ENCODE measurements at regions not wholly inside any gene's neighbourhood (a gene's known extent, or its start where the extent isn't known, plus 50 kb on each side); places are given as distances from the start of the nearest gene placed in this dataset.
"Not testable (repeated sequence)": the region's sequence is repeated elsewhere in the genome, so short reads cannot be mapped to it uniquely, and the experiment has no call there.

DNA sequence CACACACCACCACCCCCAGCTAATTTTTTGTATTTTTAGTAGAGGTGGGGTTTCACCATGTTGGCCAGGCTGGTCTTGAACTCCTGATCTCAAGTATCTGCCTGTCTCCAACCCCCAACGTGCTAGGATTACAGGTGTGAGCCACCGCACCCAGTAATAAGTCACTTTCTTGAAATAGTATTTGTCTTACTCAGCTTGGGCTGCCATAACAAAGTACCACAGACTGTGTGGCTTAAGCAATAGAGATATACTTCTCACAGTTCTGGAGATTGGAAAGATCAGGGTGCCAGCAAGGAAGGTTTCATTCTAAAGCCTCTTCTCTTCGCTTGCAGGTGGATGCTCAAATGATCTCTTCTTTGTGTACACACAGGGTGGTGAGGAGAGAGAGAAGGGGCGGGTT, 99.8 kb downstream of the ARRDC3 start:
- no peak for DNase-seq

DNA sequence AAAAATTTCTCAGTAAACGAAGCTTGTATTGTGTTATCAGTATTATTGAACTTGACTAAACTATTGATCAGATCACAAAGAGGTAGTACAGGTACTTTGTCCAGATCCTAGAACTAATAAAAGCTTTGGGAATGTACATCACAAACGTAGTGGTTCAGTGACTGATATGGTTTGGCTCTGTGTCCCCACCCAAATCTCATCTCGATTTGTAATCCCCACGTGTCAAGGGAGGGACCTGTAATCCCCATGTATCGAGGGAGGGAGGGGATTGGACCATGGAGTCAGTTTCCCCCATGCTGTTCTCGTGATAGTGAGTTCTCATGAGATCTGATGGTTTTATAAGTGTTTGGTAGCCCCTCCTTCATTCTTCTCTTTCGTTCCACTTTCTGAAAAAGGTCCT, 100.9 kb downstream of the ARRDC3 start:
- DNase-seq: no peak

DNA sequence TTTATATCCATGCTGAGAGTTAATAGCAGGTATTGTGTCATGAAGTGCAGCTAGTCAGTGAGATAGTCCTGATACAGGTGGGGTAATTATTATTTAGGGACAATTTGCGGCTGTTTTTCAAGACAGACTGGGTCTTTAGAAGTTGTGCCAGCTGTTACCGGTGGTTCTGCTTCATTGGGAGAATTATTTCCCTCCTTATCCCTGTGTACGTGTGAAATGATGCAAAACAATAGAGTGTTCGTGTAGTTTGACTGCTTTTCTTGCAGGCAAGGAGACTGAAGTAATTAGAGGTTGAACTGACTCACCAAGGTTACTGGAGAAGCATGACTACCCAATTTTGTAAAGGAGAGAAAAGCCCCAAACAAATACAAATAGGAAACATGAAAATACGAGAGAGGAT, 101.7 kb downstream of the ARRDC3 start:
- no peak for DNase-seq

DNA sequence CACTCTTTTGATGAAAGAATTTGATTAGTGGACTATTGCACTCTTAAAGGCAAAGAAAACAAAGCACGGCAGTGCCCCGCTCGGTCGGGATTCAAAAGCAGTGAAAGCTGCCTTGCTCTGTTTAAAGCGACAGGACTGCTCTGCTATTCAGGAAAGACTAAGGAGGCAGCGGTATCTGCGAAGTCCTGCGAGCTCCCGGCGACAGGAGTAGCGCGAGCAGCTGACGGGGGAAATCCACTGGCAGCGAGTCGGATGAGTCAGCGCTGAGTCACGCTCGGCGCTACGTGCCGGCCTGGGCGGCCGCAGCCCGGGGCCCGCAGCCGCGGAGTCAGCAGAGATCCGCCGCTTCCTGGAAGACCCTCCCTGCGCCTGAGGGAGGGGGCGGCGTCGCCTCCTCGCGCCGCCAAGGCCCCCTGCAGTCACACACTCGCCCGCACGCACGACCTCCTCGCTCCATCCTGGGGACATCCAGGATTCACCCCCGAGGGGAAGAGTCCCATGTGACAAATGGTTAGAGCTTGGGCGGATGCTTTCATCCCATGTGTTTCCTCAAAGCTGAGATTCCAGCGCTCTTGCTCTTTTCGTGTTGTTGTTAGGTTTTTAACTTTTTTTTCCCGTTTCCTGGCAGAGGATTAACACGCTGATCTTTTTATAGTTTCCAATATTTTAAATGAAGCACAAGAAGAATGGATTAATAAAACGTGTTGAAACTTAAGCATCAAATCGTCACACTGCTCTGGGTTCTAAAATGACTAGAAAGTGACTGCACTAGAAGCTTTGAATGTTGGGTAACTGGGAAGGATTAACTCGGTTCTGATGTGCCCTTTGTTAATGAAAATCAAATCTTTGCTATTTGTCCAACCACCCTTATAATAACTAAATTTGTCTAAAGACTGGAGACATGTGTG, 102.5 kb downstream of the ARRDC3 start:
- peak; percentile 78 for DNase-seq

DNA sequence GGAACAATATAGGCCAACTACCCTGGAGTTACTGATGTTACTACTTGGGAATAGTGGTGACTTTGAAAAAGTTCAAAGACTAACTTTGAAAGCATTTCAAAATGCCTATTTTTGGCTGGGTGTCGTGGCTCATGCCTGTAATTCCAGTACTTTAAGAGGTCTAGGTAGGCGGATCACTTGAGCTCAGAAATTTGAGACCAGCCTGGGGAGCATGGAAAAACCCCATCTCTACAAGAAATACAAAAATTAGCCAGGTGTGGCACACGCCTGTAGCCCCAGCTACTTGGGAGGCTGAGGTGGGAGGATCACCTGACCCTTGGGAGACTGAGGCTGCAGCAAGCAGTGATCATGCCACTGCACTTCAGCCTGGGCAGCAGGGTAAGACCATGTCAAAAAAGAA, 105.3 kb downstream of the ARRDC3 start:
- no peak for DNase-seq

DNA sequence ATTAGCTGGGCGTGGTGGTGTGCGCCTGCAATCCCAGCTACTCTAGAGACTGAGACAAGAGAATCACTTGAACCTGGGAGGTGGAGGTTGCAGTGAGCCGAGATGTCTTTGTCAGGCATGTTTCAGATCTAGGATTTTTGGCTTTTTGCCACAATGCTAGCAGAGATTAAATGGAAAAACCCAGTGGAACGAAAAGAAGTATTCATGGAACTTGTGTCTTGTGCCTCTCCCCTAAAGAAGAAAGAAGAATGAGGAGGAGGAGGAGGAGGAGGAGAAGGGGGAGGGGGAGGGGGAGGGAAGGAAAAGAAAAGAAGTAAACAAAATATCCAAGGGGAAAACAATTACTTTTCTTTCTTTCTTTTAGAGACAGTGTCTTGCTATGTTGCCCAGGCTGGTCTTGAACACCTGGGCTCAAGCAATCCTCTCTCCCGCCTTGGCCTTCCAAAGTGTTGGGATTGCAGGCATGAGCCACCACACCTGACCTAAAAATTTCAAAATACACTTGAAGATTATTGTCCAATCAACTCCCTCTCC, 106.0 kb downstream of the ARRDC3 start:
- no peak for DNase-seq

DNA sequence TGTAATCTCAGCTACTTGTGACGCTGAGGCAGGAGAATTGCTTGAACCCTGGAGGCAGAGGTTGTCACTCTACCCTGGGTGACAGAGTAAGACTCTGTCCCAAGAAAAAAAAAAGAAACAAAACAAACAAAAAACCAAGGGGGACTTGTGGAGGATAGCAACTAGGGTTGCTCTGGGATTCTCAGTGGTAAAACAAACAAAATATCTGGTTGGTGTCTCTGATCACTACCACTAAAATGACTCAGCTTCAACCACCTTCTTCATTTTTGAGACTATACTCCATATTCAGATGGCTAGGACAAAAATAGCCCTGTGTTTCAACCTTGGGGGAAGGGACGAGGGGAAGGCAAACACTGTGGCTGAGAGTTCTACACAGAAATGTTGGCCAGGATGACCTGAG, 110.3 kb downstream of the ARRDC3 start:
- DNase-seq: no peak

DNA sequence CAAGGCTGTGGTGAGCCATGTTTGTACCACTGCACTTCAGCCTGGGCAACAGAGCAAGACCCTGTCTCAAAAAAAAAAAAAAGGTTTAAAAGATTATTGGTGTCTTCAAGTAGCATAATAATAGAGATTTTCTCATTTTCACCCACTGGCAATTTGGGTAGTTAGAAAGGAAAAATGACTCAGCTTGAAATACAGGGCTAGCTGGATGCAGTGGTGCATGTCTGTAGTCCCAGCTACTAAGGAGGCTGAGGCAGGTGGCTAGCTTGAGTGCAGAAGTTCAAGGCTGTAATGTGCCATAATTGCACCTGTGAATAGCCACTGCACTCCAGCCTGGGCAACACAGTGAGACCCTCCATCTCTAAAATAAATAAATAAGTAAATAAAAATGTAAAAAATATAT, 111.1 kb downstream of the ARRDC3 start:
- DNase-seq: no peak

DNA sequence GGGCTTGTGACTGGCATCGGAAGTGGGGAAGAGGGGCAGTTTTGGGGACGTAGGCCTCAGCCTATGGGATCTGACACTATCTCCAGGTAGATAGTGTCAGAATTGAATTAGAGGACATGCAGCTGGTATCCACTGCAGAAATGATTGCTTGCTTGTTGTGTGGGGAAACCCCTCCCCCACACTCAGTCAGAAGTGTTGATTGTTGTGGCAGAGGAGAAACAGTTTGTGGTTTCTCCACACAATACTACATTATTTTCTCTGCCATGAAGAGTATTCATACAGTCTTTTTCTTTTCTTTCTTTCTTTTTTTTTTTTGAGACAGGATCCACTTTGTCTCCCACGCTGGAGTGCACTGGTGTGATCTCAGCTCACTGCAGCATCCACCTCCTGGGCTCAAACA, 113.9 kb downstream of the ARRDC3 start:
- DNase-seq: no peak

DNA sequence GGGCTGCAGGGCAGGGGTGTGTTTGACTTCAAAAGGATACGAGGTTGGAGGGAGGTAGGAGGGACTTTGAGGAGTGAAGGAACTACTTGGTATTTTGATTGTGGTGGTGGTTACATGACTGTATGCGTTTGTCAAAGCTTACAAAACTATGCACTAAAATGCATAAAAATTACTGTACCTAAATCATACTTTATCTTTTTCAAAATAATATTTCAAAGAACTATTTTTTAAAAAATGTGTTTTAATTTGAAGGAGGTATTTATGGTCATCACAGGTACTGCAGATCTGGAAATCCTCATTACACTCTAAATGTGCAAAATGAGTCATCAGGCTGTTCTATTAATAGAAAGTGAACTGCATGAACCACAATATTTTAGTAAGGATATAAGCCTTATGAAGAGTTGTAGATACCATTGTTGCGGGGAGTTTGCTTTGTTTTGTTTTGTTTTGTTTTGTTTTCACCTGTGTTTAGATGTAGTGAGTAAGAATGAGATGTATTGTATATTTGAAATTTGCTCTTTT, 116.9 kb downstream of the ARRDC3 start:
- no peak for DNase-seq

DNA sequence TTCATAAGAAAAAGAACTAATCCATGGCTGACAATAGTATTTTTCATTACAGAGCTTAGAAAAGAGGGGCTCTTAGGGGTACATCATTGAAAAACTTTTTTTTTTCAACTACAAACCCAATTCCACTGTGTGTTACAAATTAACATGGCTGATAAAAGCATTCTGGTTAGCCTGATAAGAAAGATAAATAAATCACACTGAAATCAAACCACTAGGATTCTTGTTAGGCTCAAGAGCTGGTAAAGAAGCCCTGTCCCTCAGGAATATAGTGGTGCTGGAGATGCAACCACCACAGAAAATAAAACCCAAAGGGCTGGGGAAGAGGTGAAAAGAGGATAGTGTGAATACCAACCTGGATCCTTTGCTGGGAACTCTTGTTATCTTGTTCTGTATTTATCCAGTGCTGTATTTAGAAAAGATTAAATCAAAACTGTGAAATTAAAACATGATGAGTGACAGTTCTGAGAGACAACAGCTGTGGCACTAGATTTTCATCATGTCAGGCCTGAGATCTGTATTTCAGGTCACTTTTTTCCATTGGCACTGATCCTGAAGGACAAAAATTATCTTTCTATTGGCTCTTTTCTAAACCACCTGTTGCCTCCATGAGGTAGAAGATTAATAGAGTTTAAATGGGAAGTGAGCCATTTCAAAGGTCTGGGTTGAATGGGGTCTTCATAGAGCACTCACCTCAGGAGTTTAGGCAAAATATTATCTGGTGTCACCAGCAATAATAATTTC, 118.6 kb downstream of the ARRDC3 start:
- DNase-seq: no peak

DNA sequence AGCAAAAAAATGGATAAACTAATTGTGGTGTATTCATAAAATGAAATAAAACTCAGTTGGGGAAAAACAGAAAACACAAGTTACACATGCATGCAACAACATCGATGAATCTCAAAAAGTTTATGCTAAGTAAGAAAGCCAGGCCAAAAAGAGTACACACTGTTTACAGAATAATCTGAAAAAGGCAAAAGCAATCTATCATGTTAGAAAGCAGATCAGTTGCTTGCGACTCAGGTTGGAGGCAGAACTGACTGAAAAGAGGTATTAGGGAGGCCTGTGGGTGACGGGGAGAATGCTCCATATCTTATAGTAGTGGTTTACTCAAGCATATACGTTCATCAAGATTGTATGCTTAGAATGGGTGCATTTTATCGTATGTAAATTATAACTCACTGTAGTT, 119.2 kb downstream of the ARRDC3 start:
- no peak for DNase-seq

DNA sequence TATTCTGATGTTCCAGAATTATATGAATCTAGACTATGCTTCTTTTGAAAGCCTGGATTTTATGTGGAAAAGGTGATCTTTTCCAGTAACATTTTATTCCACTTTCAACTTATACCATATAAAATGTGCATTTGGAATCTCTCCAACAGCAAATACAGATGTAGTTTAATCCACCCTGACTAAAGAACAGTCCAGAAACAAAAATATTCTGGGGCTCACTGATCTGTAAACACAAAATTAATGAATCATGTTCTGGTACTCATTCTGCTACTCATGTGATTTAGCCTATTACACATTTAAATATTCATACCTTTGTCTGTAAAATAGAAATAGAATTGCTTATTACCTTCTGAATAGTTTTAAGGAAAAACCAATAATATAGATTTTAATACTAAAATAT, 125.8 kb downstream of the ARRDC3 start:
- DNase-seq: no peak

DNA sequence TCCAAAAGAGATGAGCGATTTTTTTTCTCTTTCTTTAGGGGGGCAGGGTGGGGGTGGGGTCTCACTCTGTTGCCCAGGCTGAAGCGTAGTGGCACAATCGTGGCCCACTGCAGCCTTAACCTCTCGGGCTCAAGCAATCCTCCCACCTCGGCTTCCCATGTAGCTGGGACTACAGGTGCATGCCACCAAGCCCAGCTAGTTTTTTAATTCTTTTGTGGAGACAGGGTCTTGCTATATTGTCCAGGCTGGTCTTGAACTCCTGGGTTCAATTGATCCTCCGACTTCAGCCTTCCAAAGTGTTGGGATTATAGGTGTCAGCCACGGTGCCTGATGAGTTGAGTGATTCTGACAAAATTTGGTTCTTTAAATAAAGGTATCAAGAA, 127.0 kb downstream of the ARRDC3 start:
- DNase-seq: no peak

DNA sequence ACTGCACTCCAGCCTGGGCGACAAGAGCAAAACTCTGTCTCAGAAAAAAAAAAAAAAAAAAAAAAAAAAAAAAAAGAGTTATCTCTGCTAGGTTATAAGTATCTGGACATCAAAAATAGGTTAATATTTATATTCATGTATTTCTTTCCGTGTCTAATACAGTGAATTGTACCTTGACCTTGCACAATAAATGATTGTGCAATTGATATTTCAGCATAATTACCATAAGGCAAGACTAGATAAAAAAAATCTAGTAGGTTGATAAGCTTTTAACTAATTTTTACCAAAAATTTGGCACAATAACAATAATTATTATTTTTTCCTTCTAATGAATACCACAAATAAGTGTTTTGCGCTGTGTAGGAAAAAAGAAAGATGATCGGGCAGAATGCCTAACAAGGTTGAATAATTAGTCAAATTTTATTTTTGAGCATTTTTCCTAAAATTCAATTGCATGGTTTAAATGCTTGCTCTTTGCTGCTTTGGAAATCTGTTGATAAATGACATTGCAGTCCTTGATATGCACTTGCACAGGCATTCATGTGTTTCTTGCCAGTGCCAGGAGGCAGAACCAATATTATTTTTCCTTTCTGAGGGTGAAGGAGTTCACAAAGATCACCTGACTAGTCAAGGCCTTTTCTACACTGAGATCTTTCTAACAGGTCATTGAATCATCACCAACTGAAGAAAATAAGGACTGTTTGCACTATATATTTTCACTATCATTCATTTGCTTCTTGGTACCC, 127.5 kb downstream of the ARRDC3 start:
- DNase-seq: no peak

DNA sequence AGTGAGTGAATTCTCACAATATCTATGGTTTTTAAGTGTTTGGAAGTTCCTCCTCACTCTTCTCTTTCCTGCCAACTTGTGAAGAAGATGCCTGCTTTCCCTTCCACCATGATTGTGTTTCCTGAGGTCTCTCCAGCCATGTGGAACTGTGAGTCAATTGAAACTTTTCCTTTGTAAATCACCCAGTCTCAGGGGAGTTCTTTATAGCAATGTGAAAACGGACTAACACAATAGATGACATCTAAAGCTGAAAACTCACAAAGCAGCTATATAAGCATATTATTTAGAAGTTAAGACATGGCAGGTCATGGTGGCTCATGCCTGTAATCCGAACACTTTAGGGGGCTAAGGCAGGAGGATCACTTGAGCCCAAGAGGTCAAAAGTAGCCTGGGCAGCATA, 130.2 kb downstream of the ARRDC3 start:
- DNase-seq: no peak

DNA sequence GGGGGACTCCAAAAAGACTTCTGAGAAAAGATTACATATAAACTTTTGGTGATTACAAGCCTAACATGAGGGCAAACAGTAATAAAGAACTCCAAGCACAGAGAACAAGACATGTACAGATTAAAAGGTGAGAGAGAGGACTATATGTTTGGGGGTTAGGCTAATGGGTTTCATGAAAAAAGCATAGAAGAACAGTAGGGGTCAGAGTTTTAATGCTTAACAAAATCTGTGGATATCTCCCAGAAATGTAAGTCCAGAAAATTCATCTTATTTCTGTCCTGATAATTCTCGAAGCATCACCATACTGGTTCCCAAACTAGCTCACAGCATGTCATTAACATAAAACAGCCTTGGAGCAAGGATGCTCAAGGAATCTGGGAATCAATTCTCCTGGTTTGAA, 137.2 kb downstream of the ARRDC3 start:
- DNase-seq: no peak

DNA sequence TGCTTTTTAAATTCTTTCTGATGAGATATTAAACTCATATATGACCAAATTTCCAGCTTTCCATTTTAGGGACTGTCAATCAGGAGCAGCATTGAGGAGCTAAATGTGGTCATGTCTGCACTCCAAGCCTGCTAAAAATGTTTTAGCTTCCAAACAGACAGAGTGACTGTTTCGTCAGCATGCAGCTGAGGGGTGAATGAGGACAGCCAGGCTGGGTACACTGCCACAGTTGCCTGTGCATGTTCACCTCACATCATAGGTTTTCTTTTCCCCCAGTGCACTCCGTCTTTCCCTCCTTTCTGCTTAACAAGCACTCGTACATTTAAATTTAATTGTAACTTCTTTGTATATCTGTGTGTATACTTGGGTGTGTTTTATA, 138.1 kb downstream of the ARRDC3 start:
- no peak for DNase-seq

DNA sequence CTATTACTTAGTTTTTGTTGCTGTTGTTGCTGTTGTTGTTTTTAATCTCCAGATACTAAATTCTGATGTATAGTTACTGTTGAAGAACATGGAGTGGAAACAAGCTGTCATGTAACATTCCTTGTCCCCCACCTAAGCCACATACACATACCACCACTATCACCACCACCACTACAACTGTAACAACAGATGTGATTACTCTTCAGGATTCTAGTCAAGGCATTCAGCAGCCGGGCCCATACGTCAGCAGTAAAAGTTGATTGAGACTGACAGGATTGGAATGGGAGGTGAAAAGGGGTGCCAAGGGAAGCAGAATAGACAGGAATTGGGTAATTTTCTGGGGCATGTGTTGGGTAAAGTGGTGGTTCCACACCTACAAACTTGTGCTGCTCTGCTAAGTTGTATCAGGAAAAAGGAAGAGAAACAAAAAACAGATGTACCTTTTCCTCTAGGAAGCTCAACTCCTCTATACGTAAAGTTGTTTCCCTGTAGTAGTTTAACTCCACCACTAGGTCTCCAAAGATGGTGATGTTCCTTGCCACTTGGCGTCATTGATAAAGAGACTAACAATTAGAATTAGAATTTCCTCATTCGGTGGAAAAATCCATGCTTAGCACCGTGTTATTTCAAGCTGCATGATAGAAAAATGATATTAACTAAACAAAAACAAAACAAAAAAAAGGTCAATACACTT, 138.6 kb downstream of the ARRDC3 start:
- DNase-seq: no peak

DNA sequence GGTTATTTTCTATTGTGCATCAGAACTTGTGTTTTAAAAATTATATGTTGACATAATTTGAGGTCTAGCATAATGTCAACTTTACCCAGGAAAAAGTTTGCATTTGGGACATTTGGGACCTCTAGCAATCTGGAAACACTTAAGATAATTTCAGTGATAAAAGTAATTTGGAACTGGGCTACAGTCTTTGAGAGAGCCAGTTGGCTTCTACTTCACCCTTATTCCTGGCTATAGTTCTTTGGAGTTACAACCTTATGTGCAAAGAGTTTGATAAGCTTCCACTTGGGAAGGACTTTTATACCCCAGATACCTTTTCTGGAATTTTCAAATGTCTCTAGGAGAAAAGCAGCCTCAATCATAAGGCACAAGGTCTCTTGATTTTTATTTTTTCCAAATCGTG, 139.3 kb downstream of the ARRDC3 start:
- DNase-seq: no peak

DNA sequence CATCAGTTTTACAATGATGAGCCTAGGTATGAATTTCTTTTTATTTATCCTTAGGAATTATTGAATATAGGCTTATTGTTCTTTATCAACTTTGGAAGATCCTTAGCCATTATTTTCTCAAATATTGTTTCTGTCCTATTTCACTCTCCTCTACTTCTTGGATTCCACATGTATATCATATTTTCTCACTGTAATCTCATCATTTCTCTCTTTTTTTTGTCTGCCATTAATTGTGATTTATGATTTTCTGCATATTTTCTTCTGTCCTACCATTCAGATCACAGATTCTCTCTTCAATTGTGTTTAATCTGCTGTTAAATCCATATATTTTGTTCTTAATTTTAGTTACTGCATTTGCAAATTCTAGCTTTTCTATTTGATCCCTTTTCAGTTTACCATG, 139.8 kb downstream of the ARRDC3 start:
- DNase-seq: no peak

DNA sequence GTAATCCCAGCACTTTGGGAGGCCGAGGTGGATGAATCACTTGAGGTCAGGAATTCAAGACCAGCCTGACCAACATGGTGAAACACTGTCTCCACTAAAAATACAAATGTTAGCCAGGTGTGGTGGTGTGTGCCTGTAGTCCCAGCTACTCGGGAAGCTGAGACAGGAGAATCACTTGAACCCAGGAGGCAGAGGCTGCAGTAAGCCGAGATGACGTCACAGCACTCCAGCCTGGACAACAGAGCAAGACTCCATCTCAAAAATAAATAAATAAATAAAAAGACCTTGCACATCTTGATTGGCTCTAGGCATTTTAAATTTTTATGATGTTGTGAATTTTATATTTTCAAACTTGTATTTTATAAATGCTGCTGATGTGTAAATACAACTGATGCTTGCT, 141.7 kb downstream of the ARRDC3 start:
- not testable (repeated sequence) for DNase-seq

DNA sequence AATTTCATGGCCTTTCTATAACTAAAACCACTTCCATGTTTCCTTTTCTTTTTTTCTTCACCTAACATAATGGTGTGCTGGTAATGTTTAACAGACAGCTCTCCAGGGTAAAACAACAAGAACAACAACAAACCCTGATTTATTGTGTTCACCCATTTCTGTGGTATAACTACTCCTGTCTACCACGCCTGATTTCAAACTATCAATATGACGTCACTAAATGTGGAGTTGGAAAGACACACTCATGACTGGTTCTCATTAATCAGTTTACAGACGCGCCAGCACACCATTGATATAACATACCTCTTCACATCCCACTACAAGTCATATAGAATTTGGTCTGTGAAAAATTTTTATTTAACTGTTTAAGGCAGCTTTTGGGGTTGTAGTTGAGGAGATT, 142.9 kb downstream of the ARRDC3 start:
- no peak for DNase-seq
